Lower leg skin (tissue), 3 donors: ENCODE measurements at regions not wholly inside any gene's neighbourhood (a gene's known extent, or its start where the extent isn't known, plus 50 kb on each side); places are given as distances from the start of the nearest gene placed in this dataset.

Experiments
- CTCF ChIP-seq, 3 donors: fragments of 450-650 bp; IDR thresholded peaks; one replicate each; pipeline ENCODE4 v1.5.1; 2016; ENCODE audit warnings: antibody characterized with exemption in 3 of 3, mild to moderate bottlenecking in 3 of 3, moderate library complexity in 2 of 3
- POLR2A ChIP-seq, 2 donors: fragments of 450-650 bp; IDR thresholded peaks; one replicate each; pipeline ENCODE4 v1.6.1; 2016 to 2017; ENCODE audit warnings: antibody characterized with exemption in 2 of 2, mild to moderate bottlenecking in 1 of 2, moderate library complexity in 1 of 2

GRCh38 chr1:190717055-190717454 lies 239.4 kb upstream of the BRINP3 start:
- TF ChIP-seq CTCF (IDR thresholded peaks at IDR 0.05) (no peak), POLR2A (IDR thresholded peaks at IDR 0.05) (no peak)
